Panc1 (cell line): ENCODE measurements at regions not wholly inside any gene's neighbourhood (a gene's known extent, or its start where the extent isn't known, plus 50 kb on each side); places are given as distances from the start of the nearest gene placed in this dataset.

ENCODE experiments used
- CTCF ChIP-seq: fragments of 450-650 bp; IDR thresholded peaks from 2 replicates; pipeline ENCODE4 v1.5.1; 2017; ENCODE audit warnings: mild to moderate bottlenecking
- POLR2AphosphoS5 ChIP-seq: IDR thresholded peaks from 2 replicates; pipeline ENCODE4 v1.6.1; 2012; ENCODE audit warnings: mild to moderate bottlenecking, low read depth, low read length, moderate library complexity
- TF ChIP-seq, protein P1 (sequence below), 2 experiments: IDR thresholded peaks; 2 replicates each; pipeline ENCODE4 v1.6.1; 2011 to 2012; ENCODE audit warnings: low read depth in 2 of 2, control low read depth in 1 of 2, low read length in 1 of 2, mild to moderate bottlenecking in 1 of 2, moderate library complexity in 1 of 2; ENCODE audit not compliant: insufficient read depth in 1 of 2

GRCh38 chrX:83160096-83160495 lies 348.0 kb upstream of the POU3F4 start:
- TF ChIP-seq CTCF, result no peak
- no peak for TF ChIP-seq POLR2AphosphoS5
- TF ChIP-seq, protein P1, sequence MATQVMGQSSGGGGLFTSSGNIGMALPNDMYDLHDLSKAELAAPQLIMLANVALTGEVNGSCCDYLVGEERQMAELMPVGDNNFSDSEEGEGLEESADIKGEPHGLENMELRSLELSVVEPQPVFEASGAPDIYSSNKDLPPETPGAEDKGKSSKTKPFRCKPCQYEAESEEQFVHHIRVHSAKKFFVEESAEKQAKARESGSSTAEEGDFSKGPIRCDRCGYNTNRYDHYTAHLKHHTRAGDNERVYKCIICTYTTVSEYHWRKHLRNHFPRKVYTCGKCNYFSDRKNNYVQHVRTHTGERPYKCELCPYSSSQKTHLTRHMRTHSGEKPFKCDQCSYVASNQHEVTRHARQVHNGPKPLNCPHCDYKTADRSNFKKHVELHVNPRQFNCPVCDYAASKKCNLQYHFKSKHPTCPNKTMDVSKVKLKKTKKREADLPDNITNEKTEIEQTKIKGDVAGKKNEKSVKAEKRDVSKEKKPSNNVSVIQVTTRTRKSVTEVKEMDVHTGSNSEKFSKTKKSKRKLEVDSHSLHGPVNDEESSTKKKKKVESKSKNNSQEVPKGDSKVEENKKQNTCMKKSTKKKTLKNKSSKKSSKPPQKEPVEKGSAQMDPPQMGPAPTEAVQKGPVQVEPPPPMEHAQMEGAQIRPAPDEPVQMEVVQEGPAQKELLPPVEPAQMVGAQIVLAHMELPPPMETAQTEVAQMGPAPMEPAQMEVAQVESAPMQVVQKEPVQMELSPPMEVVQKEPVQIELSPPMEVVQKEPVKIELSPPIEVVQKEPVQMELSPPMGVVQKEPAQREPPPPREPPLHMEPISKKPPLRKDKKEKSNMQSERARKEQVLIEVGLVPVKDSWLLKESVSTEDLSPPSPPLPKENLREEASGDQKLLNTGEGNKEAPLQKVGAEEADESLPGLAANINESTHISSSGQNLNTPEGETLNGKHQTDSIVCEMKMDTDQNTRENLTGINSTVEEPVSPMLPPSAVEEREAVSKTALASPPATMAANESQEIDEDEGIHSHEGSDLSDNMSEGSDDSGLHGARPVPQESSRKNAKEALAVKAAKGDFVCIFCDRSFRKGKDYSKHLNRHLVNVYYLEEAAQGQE (IDR thresholded peaks at IDR 0.05; ENCODE audit: insufficient read depth in 1 of 2, low read depth in 2 of 2, low read length in 1 of 2), result no peak
